Stimulated activated naive CD8-positive, alpha-beta T cell treated with anti-CD3 and anti-CD28 coated beads, Interleukin-15, amount 100 ng/mL, for 72 hours (primary cell): ENCODE measurements at regions not wholly inside any gene's neighbourhood (a gene's known extent, or its start where the extent isn't known, plus 50 kb on each side); places are given as distances from the start of the nearest gene placed in this dataset.

Experiments used
- ATAC-seq: fragments of 150-1000 bp; cut with Tn5 transposase; 2 replicates; pipeline ENCODE4 v1.10.0; 2021; ENCODE audit warnings: mild to moderate bottlenecking, moderate library complexity
- DNase-seq, 2 donors: peaks; one replicate each; pipeline ENCODE4 v3.0.0; 2021 to 2022
- H3K27ac Mint-ChIP-seq, 2 donors: one replicate each; pipeline ENCODE4 v1.8.0; 2022; ENCODE audit warnings: mild to moderate bottlenecking in 2 of 2, mixed read lengths in 2 of 2, moderate library complexity in 2 of 2
- H3K27me3 Mint-ChIP-seq: one replicate; pipeline ENCODE4 v1.8.0; 2022; ENCODE audit warnings: mixed read lengths
- H3K4me1 Mint-ChIP-seq: one replicate; pipeline ENCODE4 v1.8.0; 2022; ENCODE audit warnings: mild to moderate bottlenecking, mixed read lengths
- H3K4me3 Mint-ChIP-seq, 2 donors: one replicate each; pipeline ENCODE4 v1.8.0; 2022; ENCODE audit warnings: mild to moderate bottlenecking in 2 of 2, mixed read lengths in 2 of 2, moderate library complexity in 1 of 2
- H3K9me3 Mint-ChIP-seq, 2 donors: one replicate each; pipeline ENCODE4 v1.8.0; 2022; ENCODE audit warnings: mixed read lengths in 2 of 2

GRCh38 chr11:104623518-104623917 is 274.7 kb downstream of the CASP12 start:
- DNase-seq, result no peak
- peaks cover 0 to 11% of the 10 kb centered on the region in 2 donors for H3K9me3 Mint-ChIP-seq
- H3K4me1 Mint-ChIP-seq, result peaks cover 38% of the 10 kb centered on the region
- ATAC-seq, result peak; percentile 70
- H3K27me3 Mint-ChIP-seq, result no peaks in the 10 kb centered on the region
- H3K4me3 Mint-ChIP-seq, result peak overlapping the region in 1 of 2 donors; percentile 17
- H3K27ac Mint-ChIP-seq, result no peak overlapping the region

GRCh38 chr11:104620991-104621390 is 277.3 kb downstream of the CASP12 start:
- no peaks in the 10 kb centered on the region for H3K27me3 Mint-ChIP-seq
- H3K4me1 Mint-ChIP-seq, result peaks cover 38% of the 10 kb centered on the region
- ATAC-seq (no peak), DNase-seq (no peak)
- peaks cover 13 to 18% of the 10 kb centered on the region in 2 donors for H3K9me3 Mint-ChIP-seq
- no peak overlapping the region for H3K4me3 Mint-ChIP-seq
- no peak overlapping the region for H3K27ac Mint-ChIP-seq

GRCh38 chr11:104619751-104620150 is 278.5 kb downstream of the CASP12 start:
- Mint-ChIP-seq H3K4me1 (peaks cover 48% of the 10 kb centered on the region), H3K27me3 (no peaks in the 10 kb centered on the region), H3K9me3 (peaks cover 13 to 18% of the 10 kb centered on the region in 2 donors), H3K27ac (no peak overlapping the region), H3K4me3 (no peak overlapping the region)
- no peak for ATAC-seq
- no peak for DNase-seq

- no peak for ATAC-seq
- H3K27me3 Mint-ChIP-seq, result no peaks in the 10 kb centered on the region
- peaks cover 45% of the 10 kb centered on the region for H3K4me1 Mint-ChIP-seq
- H3K9me3 Mint-ChIP-seq, result peaks cover 13 to 18% of the 10 kb centered on the region in 2 donors
- no peak for DNase-seq
- no peak overlapping the region for H3K27ac Mint-ChIP-seq
- H3K4me3 Mint-ChIP-seq, result no peak overlapping the region
Observed at GRCh38 chr11:104618954-104619353, 279.3 kb downstream of the CASP12 start.

- peaks cover 8 to 13% of the 10 kb centered on the region in 2 donors for H3K9me3 Mint-ChIP-seq
- ATAC-seq (no peak), DNase-seq (no peak)
- H3K27me3 Mint-ChIP-seq, result no peaks in the 10 kb centered on the region
- H3K4me1 Mint-ChIP-seq, result peaks cover 20% of the 10 kb centered on the region
- H3K27ac Mint-ChIP-seq, result no peak overlapping the region
- H3K4me3 Mint-ChIP-seq, result no peak overlapping the region
Observed at GRCh38 chr11:104614961-104615360, 283.3 kb downstream of the CASP12 start.

- Mint-ChIP-seq H3K9me3 (peaks cover 8 to 13% of the 10 kb centered on the region in 2 donors), H3K27me3 (no peaks in the 10 kb centered on the region), H3K4me3 (no peak overlapping the region), H3K4me1 (peaks cover 28% of the 10 kb centered on the region), H3K27ac (no peak overlapping the region)
- DNase-seq, result no peak
- no peak for ATAC-seq
Observed at GRCh38 chr11:104614117-104614680, 284.1 kb downstream of the CASP12 start.

GRCh38 chr11:104610635-104611034 is 287.6 kb downstream of the CASP12 start:
- ATAC-seq, result no peak
- no peak for DNase-seq
- H3K27ac Mint-ChIP-seq, result no peak overlapping the region
- H3K9me3 Mint-ChIP-seq, result no peaks in the 10 kb centered on the region
- peaks cover 30% of the 10 kb centered on the region for H3K4me1 Mint-ChIP-seq
- no peaks in the 10 kb centered on the region for H3K27me3 Mint-ChIP-seq
- H3K4me3 Mint-ChIP-seq, result no peak overlapping the region

- peak; percentile 12 to 16 for DNase-seq
- H3K9me3 Mint-ChIP-seq, result no peaks in the 10 kb centered on the region
- no peaks in the 10 kb centered on the region for H3K27me3 Mint-ChIP-seq
- H3K27ac Mint-ChIP-seq, result no peak overlapping the region
- peaks cover 19% of the 10 kb centered on the region for H3K4me1 Mint-ChIP-seq
- no peak overlapping the region for H3K4me3 Mint-ChIP-seq
- ATAC-seq, result peak; percentile 92
Observed at GRCh38 chr11:104609311-104610085, 288.8 kb downstream of the CASP12 start.

- no peak for DNase-seq
- Mint-ChIP-seq H3K27me3 (no peaks in the 10 kb centered on the region), H3K9me3 (peaks cover 9 to 13% of the 10 kb centered on the region in 2 donors), H3K27ac (no peak overlapping the region), H3K4me3 (no peak overlapping the region), H3K4me1 (no peaks in the 10 kb centered on the region)
- ATAC-seq, result no peak
Observed at GRCh38 chr11:104602643-104603042, 295.6 kb downstream of the CASP12 start.

GRCh38 chr11:104594228-104594958 is 303.9 kb downstream of the CASP12 start:
- Mint-ChIP-seq H3K4me3 (no peak overlapping the region), H3K27ac (peak overlapping the region in 1 of 2 donors; percentile 65), H3K27me3 (no peaks in the 10 kb centered on the region), H3K4me1 (peaks cover 13% of the 10 kb centered on the region), H3K9me3 (no peaks in the 10 kb centered on the region)
- DNase-seq, result no peak
- no peak for ATAC-seq

- H3K27me3 Mint-ChIP-seq, result peaks cover 10% of the 10 kb centered on the region
Observed at GRCh38 chr11:104588970-104589369, 309.3 kb downstream of the CASP12 start.

GRCh38 chr11:104588446-104588845 is 309.8 kb downstream of the CASP12 start:
- peaks cover 15% of the 10 kb centered on the region for H3K27me3 Mint-ChIP-seq
- DNase-seq (no peak), ATAC-seq (no peak)
- no peaks in the 10 kb centered on the region for H3K4me1 Mint-ChIP-seq
- no peak overlapping the region for H3K27ac Mint-ChIP-seq
- H3K4me3 Mint-ChIP-seq, result no peak overlapping the region
- no peaks in the 10 kb centered on the region for H3K9me3 Mint-ChIP-seq

More at GRCh38 chr11:104588970-104589369, 309.3 kb downstream of the CASP12 start:
- ATAC-seq, result no peak
- no peak overlapping the region for H3K27ac Mint-ChIP-seq
- H3K4me3 Mint-ChIP-seq, result no peak overlapping the region
- DNase-seq, result no peak
- H3K9me3 Mint-ChIP-seq, result no peaks in the 10 kb centered on the region
- peaks cover 4% of the 10 kb centered on the region for H3K4me1 Mint-ChIP-seq

GRCh38 chr11:104584823-104585222 is 313.4 kb downstream of the CASP12 start:
- no peak for ATAC-seq
- Mint-ChIP-seq H3K4me1 (no peaks in the 10 kb centered on the region), H3K27ac (no peak overlapping the region), H3K27me3 (peaks cover 27% of the 10 kb centered on the region), H3K9me3 (no peaks in the 10 kb centered on the region), H3K4me3 (no peak overlapping the region)
- no peak for DNase-seq

GRCh38 chr11:104583857-104584256 is 314.4 kb downstream of the CASP12 start:
- ATAC-seq (no peak), DNase-seq (no peak)
- Mint-ChIP-seq H3K9me3 (no peaks in the 10 kb centered on the region), H3K4me1 (no peaks in the 10 kb centered on the region), H3K4me3 (no peak overlapping the region), H3K27ac (no peak overlapping the region), H3K27me3 (peaks cover 27% of the 10 kb centered on the region)

- DNase-seq (no peak), ATAC-seq (no peak)
- Mint-ChIP-seq H3K27me3 (peaks cover 27% of the 10 kb centered on the region), H3K27ac (no peak overlapping the region), H3K4me3 (no peak overlapping the region), H3K9me3 (no peaks in the 10 kb centered on the region), H3K4me1 (no peaks in the 10 kb centered on the region)
Observed at GRCh38 chr11:104582431-104582830, 315.8 kb downstream of the CASP12 start.
